ENCODE measurements at regions not wholly inside any gene's neighbourhood (a gene's known extent, or its start where the extent isn't known, plus 50 kb on each side); places are given as distances from the start of the nearest gene placed in this dataset.
"Not testable (repeated sequence)": the region's sequence is repeated elsewhere in the genome, so short reads cannot be mapped to it uniquely, and the experiment has no call there.

GRCh38 chr7:156006876-156007275 lies 194.6 kb upstream of the SHH start:
- DNase-seq (ENCODE audit: low read depth) = not testable (repeated sequence)

- no peak for DNase-seq (ENCODE audit: low read depth)
These were observed 193.8 kb upstream of the SHH start for GRCh38 chr7:156006024-156006423.

GRCh38 chr7:156005202-156005691 lies 193.0 kb upstream of the SHH start:
- DNase-seq (ENCODE audit: low read depth) = no peak

GRCh38 chr7:156004265-156005201 lies 192.3 kb upstream of the SHH start:
- no peak for DNase-seq (ENCODE audit: low read depth)

GRCh38 chr7:156003220-156004162 lies 191.2 kb upstream of the SHH start:
- no peak for DNase-seq (ENCODE audit: low read depth)

GRCh38 chr7:156002362-156003066 lies 190.3 kb upstream of the SHH start:
- DNase-seq (ENCODE audit: low read depth) = no peak

- DNase-seq (ENCODE audit: low read depth) = no peak
These were observed 189.4 kb upstream of the SHH start for GRCh38 chr7:156001496-156002260.

- DNase-seq (ENCODE audit: low read depth) = no peak
These were observed 188.5 kb upstream of the SHH start for GRCh38 chr7:156000601-156001396.

- DNase-seq (ENCODE audit: low read depth) = no peak
These were observed 187.6 kb upstream of the SHH start for GRCh38 chr7:155999631-156000489.

GRCh38 chr7:155998766-155999630 lies 186.7 kb upstream of the SHH start:
- DNase-seq (ENCODE audit: low read depth) = no peak

GRCh38 chr7:155998328-155998691 lies 186.0 kb upstream of the SHH start:
- DNase-seq (ENCODE audit: low read depth) = no peak

GRCh38 chr7:155997431-155998327 lies 185.4 kb upstream of the SHH start:
- DNase-seq (ENCODE audit: low read depth) = no peak

- no peak for DNase-seq (ENCODE audit: low read depth)
These were observed 184.5 kb upstream of the SHH start for GRCh38 chr7:155996718-155997280.

- no peak for DNase-seq (ENCODE audit: low read depth)
These were observed 182.9 kb upstream of the SHH start for GRCh38 chr7:155995183-155995612.

GRCh38 chr7:155994279-155994811 lies 182.1 kb upstream of the SHH start:
- no peak for DNase-seq (ENCODE audit: low read depth)

GRCh38 chr7:155993420-155994278 lies 181.4 kb upstream of the SHH start:
- no peak for DNase-seq (ENCODE audit: low read depth)
